Lower lobe of right lung (tissue), 2 donors: ENCODE measurements at regions not wholly inside any gene's neighbourhood (a gene's known extent, or its start where the extent isn't known, plus 50 kb on each side); places are given as distances from the start of the nearest gene placed in this dataset.

Experiments used
- ATAC-seq, 2 donors: fragments of 200-7000 bp; cut with Tn5 transposase; one replicate each; pipeline ENCODE4 v1.9.1; 2020 to 2022; ENCODE audit warnings: mild to moderate bottlenecking in 2 of 2, moderate library complexity in 2 of 2
- DNase-seq: peaks from one replicate; pipeline ENCODE4 v3.0.0-alpha.2; 2020
- H3K27ac ChIP-seq: fragments of 200-600 bp; one replicate; pipeline ENCODE4 v1.8.0; 2022
- H3K27me3 ChIP-seq: fragments of 200-600 bp; one replicate; pipeline ENCODE4 v1.8.0; 2022; ENCODE audit warnings: low read depth
- H3K36me3 ChIP-seq: fragments of 200-600 bp; one replicate; pipeline ENCODE4 v1.8.0; 2022; ENCODE audit warnings: mild to moderate bottlenecking
- H3K4me1 ChIP-seq: fragments of 200-600 bp; one replicate; pipeline ENCODE4 v1.8.0; 2022
- H3K4me3 ChIP-seq: fragments of 200-600 bp; one replicate; pipeline ENCODE4 v1.8.0; 2022; ENCODE audit warnings: mild to moderate bottlenecking
- H3K9me3 ChIP-seq: fragments of 200-600 bp; one replicate; pipeline ENCODE4 v1.8.0; 2022
- intact Hi-C: fragments of 100-400 bp; cut with DNase I; formaldehyde crosslinking; loops from one replicate; pipeline ENCODE4 v1.11.0; 2022
- TF ChIP-seq, protein P1 (sequence below): fragments of 200-600 bp; IDR thresholded peaks from one replicate; pipeline ENCODE4 v1.8.0; 2022; ENCODE audit warnings: antibody characterized with exemption, mild to moderate bottlenecking
- donor health status: DM: no; HTN: yes; CAD: no; lungs with severe emphysema.

DNA sequence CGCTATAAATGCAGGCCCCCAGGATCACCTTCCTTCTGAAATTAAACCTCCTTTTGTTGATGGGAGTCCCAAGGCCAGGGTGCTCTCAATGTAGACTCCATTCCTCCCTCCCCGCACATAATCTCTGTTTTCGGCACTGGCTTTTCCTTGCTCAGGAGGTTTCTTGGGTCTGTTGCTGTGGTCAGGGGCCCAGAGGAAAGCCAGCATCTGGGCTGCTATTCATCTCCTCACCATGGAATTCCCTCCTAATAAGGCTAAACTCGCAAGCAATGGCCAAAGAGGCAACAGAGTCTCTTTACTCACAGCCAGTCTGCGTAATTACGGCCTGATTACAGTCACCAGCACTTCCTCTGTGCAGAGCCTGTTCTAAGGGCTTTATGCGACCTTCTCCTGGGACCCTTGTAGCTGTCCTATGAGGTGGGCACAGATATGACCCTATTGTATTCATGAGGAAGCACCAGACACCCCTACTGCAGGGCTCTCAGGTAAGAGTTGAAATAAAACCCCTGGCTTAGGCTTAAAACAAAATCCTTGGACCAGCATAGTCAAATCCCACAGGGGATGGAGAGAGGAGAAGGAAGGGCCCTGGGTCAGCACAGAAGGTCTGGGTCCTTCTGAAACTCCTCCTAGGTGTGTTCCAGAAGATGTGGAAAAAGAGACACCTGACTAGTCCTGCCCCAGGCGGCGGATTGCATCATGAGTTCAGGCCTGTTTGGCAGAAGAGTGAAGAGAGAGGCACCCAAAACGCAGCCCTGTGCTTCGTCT lies 105.0 kb upstream of the SH3BP4 start:
- H3K9me3 ChIP-seq = no peaks in the 10 kb centered on the region
- no peaks in the 10 kb centered on the region for H3K4me1 ChIP-seq
- intact Hi-C loops = no loop called here
- no peak overlapping the region for H3K4me3 ChIP-seq
- TF ChIP-seq, protein P1, sequence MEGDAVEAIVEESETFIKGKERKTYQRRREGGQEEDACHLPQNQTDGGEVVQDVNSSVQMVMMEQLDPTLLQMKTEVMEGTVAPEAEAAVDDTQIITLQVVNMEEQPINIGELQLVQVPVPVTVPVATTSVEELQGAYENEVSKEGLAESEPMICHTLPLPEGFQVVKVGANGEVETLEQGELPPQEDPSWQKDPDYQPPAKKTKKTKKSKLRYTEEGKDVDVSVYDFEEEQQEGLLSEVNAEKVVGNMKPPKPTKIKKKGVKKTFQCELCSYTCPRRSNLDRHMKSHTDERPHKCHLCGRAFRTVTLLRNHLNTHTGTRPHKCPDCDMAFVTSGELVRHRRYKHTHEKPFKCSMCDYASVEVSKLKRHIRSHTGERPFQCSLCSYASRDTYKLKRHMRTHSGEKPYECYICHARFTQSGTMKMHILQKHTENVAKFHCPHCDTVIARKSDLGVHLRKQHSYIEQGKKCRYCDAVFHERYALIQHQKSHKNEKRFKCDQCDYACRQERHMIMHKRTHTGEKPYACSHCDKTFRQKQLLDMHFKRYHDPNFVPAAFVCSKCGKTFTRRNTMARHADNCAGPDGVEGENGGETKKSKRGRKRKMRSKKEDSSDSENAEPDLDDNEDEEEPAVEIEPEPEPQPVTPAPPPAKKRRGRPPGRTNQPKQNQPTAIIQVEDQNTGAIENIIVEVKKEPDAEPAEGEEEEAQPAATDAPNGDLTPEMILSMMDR = no peak
- no peaks in the 10 kb centered on the region for H3K36me3 ChIP-seq
- H3K27me3 ChIP-seq = no peaks in the 10 kb centered on the region
- ATAC-seq = no peak
- no peak for DNase-seq
- H3K27ac ChIP-seq = no peak overlapping the region

DNA sequence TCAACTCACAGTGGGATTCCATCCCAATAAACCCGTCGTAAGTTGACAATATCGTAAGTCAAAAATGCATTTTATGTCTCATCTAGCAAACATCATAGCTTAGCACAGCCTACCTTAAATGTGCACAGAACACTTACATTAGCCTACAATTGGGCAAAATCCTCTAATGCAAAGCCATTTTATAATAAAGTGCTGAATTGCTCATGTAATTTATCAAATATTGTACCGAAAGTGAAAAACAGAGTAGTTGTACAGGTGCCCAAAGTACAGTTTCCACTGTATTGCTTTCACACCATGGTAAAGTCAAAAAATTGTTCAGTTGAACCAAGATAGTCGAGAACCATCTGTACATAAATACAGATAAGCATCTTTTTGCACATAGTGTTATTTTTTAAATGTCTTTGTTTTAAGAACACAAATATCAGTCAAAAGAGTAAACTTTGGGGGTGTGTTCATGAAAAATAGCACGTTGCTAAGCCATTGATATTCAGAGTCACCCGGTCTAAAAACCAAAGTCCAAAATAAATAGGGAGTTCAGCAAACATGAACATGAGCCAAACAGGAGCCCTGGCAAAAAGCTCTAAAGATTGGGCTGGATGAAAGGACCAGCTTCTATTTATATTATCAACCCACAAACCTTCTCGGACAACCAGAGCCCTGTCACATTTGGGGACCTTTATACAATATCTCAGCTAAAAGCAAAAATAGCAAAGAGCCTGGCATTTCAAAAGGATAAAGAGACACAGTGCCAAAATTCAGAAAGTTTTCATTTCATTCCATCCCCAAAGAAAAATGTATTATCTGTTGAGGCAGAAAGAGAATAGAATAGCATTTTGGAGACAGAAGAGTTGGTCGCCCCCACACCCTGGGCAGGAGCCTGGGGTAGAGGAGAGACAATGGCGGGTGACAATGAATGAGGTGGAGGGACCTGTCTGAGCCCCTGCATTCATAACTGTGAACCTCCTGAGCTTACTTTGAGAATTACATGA lies 105.9 kb upstream of the SH3BP4 start:
- Histone ChIP-seq H3K27ac (no peak overlapping the region), H3K36me3 (no peaks in the 10 kb centered on the region), H3K27me3 (no peaks in the 10 kb centered on the region), H3K9me3 (no peaks in the 10 kb centered on the region), H3K4me1 (peaks cover 3% of the 10 kb centered on the region), H3K4me3 (no peak overlapping the region)
- DNase-seq (no peak), ATAC-seq (no peak)
- intact Hi-C loops = no loop called here
- TF ChIP-seq, protein P1 = no peak

GRCh38 chr2:234843411-234843810 lies 108.4 kb upstream of the SH3BP4 start:
- Histone ChIP-seq H3K4me1 (peaks cover 4% of the 10 kb centered on the region), H3K27ac (no peak overlapping the region), H3K4me3 (no peak overlapping the region), H3K27me3 (no peaks in the 10 kb centered on the region), H3K9me3 (no peaks in the 10 kb centered on the region), H3K36me3 (no peaks in the 10 kb centered on the region)
- ATAC-seq (no peak), DNase-seq (no peak)
- TF ChIP-seq, protein P1 = no peak
- intact Hi-C loops = no loop called here

- TF ChIP-seq, protein P1 = no peak
- Histone ChIP-seq H3K4me3 (no peak overlapping the region), H3K27ac (no peak overlapping the region), H3K9me3 (no peaks in the 10 kb centered on the region), H3K4me1 (peaks cover 4% of the 10 kb centered on the region), H3K27me3 (no peaks in the 10 kb centered on the region), H3K36me3 (no peaks in the 10 kb centered on the region)
- DNase-seq (no peak), ATAC-seq (no peak)
- intact Hi-C loops = no loop called here
Measured at GRCh38 chr2:234842753-234843152, 109.1 kb upstream of the SH3BP4 start.

- Histone ChIP-seq H3K27ac (no peak overlapping the region), H3K36me3 (no peaks in the 10 kb centered on the region), H3K4me1 (peaks cover 4% of the 10 kb centered on the region), H3K4me3 (no peak overlapping the region), H3K9me3 (no peaks in the 10 kb centered on the region), H3K27me3 (no peaks in the 10 kb centered on the region)
- intact Hi-C loops = no loop called here
- DNase-seq (no peak), ATAC-seq (no peak)
- TF ChIP-seq, protein P1 = no peak
Measured at GRCh38 chr2:234841321-234842015, 110.3 kb upstream of the SH3BP4 start.
